TTC549 (cell line): ENCODE measurements at regions not wholly inside any gene's neighbourhood (a gene's known extent, or its start where the extent isn't known, plus 50 kb on each side); places are given as distances from the start of the nearest gene placed in this dataset.

Experiments used
- FAIRE-seq: peaks from 2 replicates; lab custom pipeline; 2012; peaks lifted over from hg19 to GRCh38; lab: Jason Lieb, UNC

GRCh38 chr5:4523038-4523437 is 617.1 kb upstream of the ADAMTS16 start:
- FAIRE-seq = no peak

GRCh38 chr5:4531756-4532704 is 608.1 kb upstream of the ADAMTS16 start:
- FAIRE-seq = no peak

GRCh38 chr5:4532705-4533080 is 607.4 kb upstream of the ADAMTS16 start:
- no peak for FAIRE-seq

- FAIRE-seq = no peak
These were observed 606.5 kb upstream of the ADAMTS16 start for GRCh38 chr5:4533457-4534105.

GRCh38 chr5:4537489-4537888 is 602.6 kb upstream of the ADAMTS16 start:
- no peak for FAIRE-seq

GRCh38 chr5:4540375-4541173 is 599.6 kb upstream of the ADAMTS16 start:
- FAIRE-seq = no peak

GRCh38 chr5:4541334-4541733 is 598.8 kb upstream of the ADAMTS16 start:
- no peak for FAIRE-seq

- no peak for FAIRE-seq
These were observed 597.9 kb upstream of the ADAMTS16 start for GRCh38 chr5:4542145-4542778.

GRCh38 chr5:4544049-4544670 is 596.0 kb upstream of the ADAMTS16 start:
- no peak for FAIRE-seq

- no peak for FAIRE-seq
These were observed 592.6 kb upstream of the ADAMTS16 start for GRCh38 chr5:4547547-4547946.

- FAIRE-seq = no peak
These were observed 591.8 kb upstream of the ADAMTS16 start for GRCh38 chr5:4548341-4548740.

GRCh38 chr5:4549351-4549750 is 590.8 kb upstream of the ADAMTS16 start:
- FAIRE-seq = no peak

GRCh38 chr5:4551034-4551433 is 589.1 kb upstream of the ADAMTS16 start:
- no peak for FAIRE-seq

GRCh38 chr5:4553130-4553529 is 587.0 kb upstream of the ADAMTS16 start:
- no peak for FAIRE-seq

GRCh38 chr5:4553978-4554377 is 586.2 kb upstream of the ADAMTS16 start:
- FAIRE-seq = no peak

- FAIRE-seq = no peak
These were observed 584.3 kb upstream of the ADAMTS16 start for GRCh38 chr5:4555725-4556285.

GRCh38 chr5:4561403-4561802 is 578.7 kb upstream of the ADAMTS16 start:
- no peak for FAIRE-seq

GRCh38 chr5:4563400-4563799 is 576.7 kb upstream of the ADAMTS16 start:
- no peak for FAIRE-seq

GRCh38 chr5:4570047-4570995 is 569.8 kb upstream of the ADAMTS16 start:
- no peak for FAIRE-seq

- no peak for FAIRE-seq
These were observed 568.7 kb upstream of the ADAMTS16 start for GRCh38 chr5:4571248-4571948.
